Activated naive CD4-positive, alpha-beta T cell (primary cell): ENCODE measurements at regions not wholly inside any gene's neighbourhood (a gene's known extent, or its start where the extent isn't known, plus 50 kb on each side); places are given as distances from the start of the nearest gene placed in this dataset.

Experiments used
- DNase-seq, 4 experiments: peaks; one replicate each; lab custom pipeline; 2025; lab: John Stamatoyannopoulos, UW

- no peak for DNase-seq
Observed at GRCh38 chr14:96727980-96728717, 69.0 kb upstream of the VRK1 start.

- DNase-seq = no peak
Observed at GRCh38 chr14:96729889-96730288, 67.3 kb upstream of the VRK1 start.

GRCh38 chr14:96730386-96730785, 66.8 kb upstream of the VRK1 start:
- DNase-seq = no peak

- no peak for DNase-seq
Observed at GRCh38 chr14:96734076-96734622, 63.0 kb upstream of the VRK1 start.

- DNase-seq = no peak
Observed at GRCh38 chr14:96735526-96735925, 61.7 kb upstream of the VRK1 start.

GRCh38 chr14:96736439-96736838, 60.7 kb upstream of the VRK1 start:
- no peak for DNase-seq

GRCh38 chr14:96737881-96738280, 59.3 kb upstream of the VRK1 start:
- no peak for DNase-seq

- no peak for DNase-seq
Observed at GRCh38 chr14:96739200-96739910, 57.8 kb upstream of the VRK1 start.

- peak; percentile 65 to 78 (median 68) for DNase-seq
Observed at GRCh38 chr14:96741151-96741977, 55.8 kb upstream of the VRK1 start.

GRCh38 chr14:96744262-96744661, 52.9 kb upstream of the VRK1 start:
- DNase-seq = no peak

- DNase-seq = no peak
Observed at GRCh38 chr14:96745500-96746051, 51.6 kb upstream of the VRK1 start.

- DNase-seq = no peak
Observed at GRCh38 chr14:96746101-96746500, 51.1 kb upstream of the VRK1 start.

- DNase-seq = no peak
Observed at GRCh38 chr14:96747006-96747405, 50.2 kb upstream of the VRK1 start.
